ENCODE measurements at regions not wholly inside any gene's neighbourhood (a gene's known extent, or its start where the extent isn't known, plus 50 kb on each side); places are given as distances from the start of the nearest gene placed in this dataset.

- no peak for TF ChIP-seq EZH2 (IDR thresholded peaks at IDR 0.05)
- no peak for TF ChIP-seq FOXP2 (optimal IDR thresholded peaks at IDR 0.05; ENCODE audit: control extremely low read depth, extremely low read length, insufficient read depth)
- no peak for TF ChIP-seq POLR2AphosphoS5 (IDR thresholded peaks at IDR 0.05; ENCODE audit: borderline replicate concordance, low read depth, low read length)
- Histone ChIP-seq H3K9me3 (ENCODE audit: low read depth, low read length) (no peaks in the 10 kb centered on the region), H3K9ac (ENCODE audit: insufficient read length) (no peak overlapping the region), H3K27ac (no peak overlapping the region), H3K4me3 (no peak overlapping the region), H3K36me3 (ENCODE audit: insufficient read depth, low read length) (no peaks in the 10 kb centered on the region)
- DNase-seq (ENCODE audit: low read depth, low spot score) = no peak
Observed at GRCh38 chr4:119682099-119682498, 53.5 kb upstream of the PDE5A start.

GRCh38 chr4:119679251-119679650 is 50.6 kb upstream of the PDE5A start:
- no peaks in the 10 kb centered on the region for H3K9me3 ChIP-seq (ENCODE audit: low read depth, low read length)
- no peak for DNase-seq (ENCODE audit: low read depth, low spot score)
- H3K9ac ChIP-seq (ENCODE audit: insufficient read length) = no peak overlapping the region
- no peak overlapping the region for H3K27ac ChIP-seq
- no peak for TF ChIP-seq EZH2 (IDR thresholded peaks at IDR 0.05)
- TF ChIP-seq FOXP2 (optimal IDR thresholded peaks at IDR 0.05; ENCODE audit: control extremely low read depth, extremely low read length, insufficient read depth) = no peak
- no peak for TF ChIP-seq POLR2AphosphoS5 (IDR thresholded peaks at IDR 0.05; ENCODE audit: borderline replicate concordance, low read depth, low read length)
- no peaks in the 10 kb centered on the region for H3K36me3 ChIP-seq (ENCODE audit: insufficient read depth, low read length)
- no peak overlapping the region for H3K4me3 ChIP-seq

- H3K9ac ChIP-seq (ENCODE audit: insufficient read length) = no peak overlapping the region
- H3K27ac ChIP-seq = no peak overlapping the region
- no peak for DNase-seq (ENCODE audit: low read depth, low spot score)
- H3K9me3 ChIP-seq (ENCODE audit: low read depth, low read length) = no peaks in the 10 kb centered on the region
- no peaks in the 10 kb centered on the region for H3K36me3 ChIP-seq (ENCODE audit: insufficient read depth, low read length)
- no peak overlapping the region for H3K4me3 ChIP-seq
- TF ChIP-seq EZH2 (IDR thresholded peaks at IDR 0.05) (no peak), POLR2AphosphoS5 (IDR thresholded peaks at IDR 0.05; ENCODE audit: borderline replicate concordance, low read depth, low read length) (no peak), FOXP2 (optimal IDR thresholded peaks at IDR 0.05; ENCODE audit: control extremely low read depth, extremely low read length, insufficient read depth) (no peak)
Observed at GRCh38 chr4:119678761-119679160, 50.2 kb upstream of the PDE5A start.
